ENCODE measurements at regions not wholly inside any gene's neighbourhood (a gene's known extent, or its start where the extent isn't known, plus 50 kb on each side); places are given as distances from the start of the nearest gene placed in this dataset.

GRCh38 chr1:55957276-55957675 is 622.1 kb downstream of the PLPP3 start:
- TF ChIP-seq POLR2A (IDR thresholded peaks at IDR 0.05; ENCODE audit: low read length), result no peak
- no peak for TF ChIP-seq GATA1 (IDR thresholded peaks at IDR 0.05; ENCODE audit: low read depth, low read length)

All from erythroblast (primary cell).